DOHH2 (cell line): ENCODE measurements at regions not wholly inside any gene's neighbourhood (a gene's known extent, or its start where the extent isn't known, plus 50 kb on each side); places are given as distances from the start of the nearest gene placed in this dataset.

Experiments
- H3F3A ChIP-seq: fragments of 200-600 bp; sonication (generic), shearing (Covaris generic); 2 replicates; pipeline ENCODE4 v1.6.0; 2016; ENCODE audit warnings: antibody characterized with exemption, mild to moderate bottlenecking; ENCODE audit not compliant: control insufficient read depth, insufficient read depth
- H3K27ac ChIP-seq: fragments of 200-600 bp; sonication (generic); 2 replicates; pipeline ENCODE4 v1.5.1; 2014; ENCODE audit warnings: low read depth, mild to moderate bottlenecking, low read length, moderate library complexity
- H3K27me3 ChIP-seq: fragments of 200-600 bp; sonication (generic); 2 replicates; pipeline ENCODE4 v1.6.1; 2014; ENCODE audit warnings: mild to moderate bottlenecking, low read length, mixed read lengths; ENCODE audit not compliant: control insufficient read depth
- H3K36me3 ChIP-seq: fragments of 200-600 bp; sonication (generic); 2 replicates; pipeline ENCODE4 v1.6.1; 2014; ENCODE audit warnings: mild to moderate bottlenecking, low read length, moderate library complexity, mixed read lengths; ENCODE audit not compliant: control insufficient read depth
- H3K4me1 ChIP-seq: fragments of 200-600 bp; sonication (generic); 2 replicates; pipeline ENCODE4 v1.6.1; 2014; ENCODE audit warnings: mild to moderate bottlenecking, low read length, mixed read lengths; ENCODE audit not compliant: control insufficient read depth
- H3K4me2 ChIP-seq: fragments of 200-600 bp; sonication (generic); 2 replicates; pipeline ENCODE4 v1.6.0; 2014; ENCODE audit warnings: mild to moderate bottlenecking, low read length, moderate library complexity
- H3K4me3 ChIP-seq: fragments of 200-600 bp; sonication (generic); 2 replicates; pipeline ENCODE4 v1.5.1; 2014; ENCODE audit warnings: mild to moderate bottlenecking, low read length, mixed read lengths
- H3K79me2 ChIP-seq: fragments of 200-600 bp; sonication (generic); 2 replicates; pipeline ENCODE4 v1.6.1; 2014; ENCODE audit warnings: mild to moderate bottlenecking, low read length, mixed read lengths; ENCODE audit not compliant: control insufficient read depth
- H3K9me2 ChIP-seq: fragments of 200-600 bp; sonication (generic); replicated peaks from 2 replicates; pipeline ENCODE4 v1.6.1; 2014; ENCODE audit warnings: mild to moderate bottlenecking, low read length, mixed read lengths; ENCODE audit not compliant: control insufficient read depth
- H3K9me3 ChIP-seq: fragments of 200-600 bp; sonication (generic); 2 replicates; pipeline ENCODE4 v1.6.1; 2014; ENCODE audit warnings: antibody characterized with exemption, low read length, mixed read lengths; ENCODE audit not compliant: control insufficient read depth, insufficient read depth
- H4K20me1 ChIP-seq: fragments of 200-600 bp; sonication (generic); 2 replicates; pipeline ENCODE4 v1.6.0; 2014; ENCODE audit warnings: low read depth, mild to moderate bottlenecking, antibody characterized with exemption, low read length, moderate library complexity; ENCODE audit not compliant: control insufficient read depth, insufficient read depth
- EZH2phosphoT487 ChIP-seq: fragments of 200-600 bp; sonication (generic); IDR thresholded peaks from 2 replicates; pipeline ENCODE4 v1.6.1; 2017; ENCODE audit warnings: borderline replicate concordance, mild to moderate bottlenecking, antibody characterized with exemption, low read length, moderate library complexity, mixed read lengths
- TF ChIP-seq, protein P1 (sequence below): fragments of 200-600 bp; sonication (generic); IDR thresholded peaks from one replicate; pipeline ENCODE4 v1.5.1; 2014; ENCODE audit warnings: antibody characterized with exemption, mild to moderate bottlenecking, low read depth, low read length; ENCODE audit not compliant: poor library complexity, severe bottlenecking

DNA sequence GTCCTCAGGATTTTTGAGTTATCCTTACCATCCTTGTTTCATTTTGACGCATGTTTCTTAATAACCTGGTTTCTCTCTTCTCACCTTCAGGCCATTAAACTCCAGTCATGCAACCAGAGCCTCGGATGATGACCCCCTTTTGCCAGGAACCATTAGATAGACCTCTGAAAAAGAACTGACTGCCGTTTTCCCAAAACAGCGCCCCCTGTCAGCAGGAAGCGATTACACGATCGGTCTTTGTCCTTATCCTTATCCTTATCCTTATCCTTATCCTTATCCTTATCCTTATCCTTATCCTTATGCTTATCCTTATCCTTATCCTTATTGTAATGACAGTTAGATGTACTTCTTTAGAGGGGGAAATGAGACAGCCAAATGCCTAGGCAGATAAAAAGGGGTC lies 148.4 kb upstream of the ITM2A start:
- no peaks in the 10 kb centered on the region for H3K9me2 ChIP-seq
- H3K4me1 ChIP-seq, result no peaks in the 10 kb centered on the region
- H3K36me3 ChIP-seq, result no peaks in the 10 kb centered on the region
- no peaks in the 10 kb centered on the region for H3K27me3 ChIP-seq
- H3K9me3 ChIP-seq, result no peaks in the 10 kb centered on the region
- H3F3A ChIP-seq, result no peaks in the 10 kb centered on the region
- H4K20me1 ChIP-seq, result no peaks in the 10 kb centered on the region
- H3K4me3 ChIP-seq, result no peak overlapping the region
- no peak overlapping the region for H3K27ac ChIP-seq
- H3K79me2 ChIP-seq, result no peaks in the 10 kb centered on the region
- H3K4me2 ChIP-seq, result no peak overlapping the region
- TF ChIP-seq, protein P1, sequence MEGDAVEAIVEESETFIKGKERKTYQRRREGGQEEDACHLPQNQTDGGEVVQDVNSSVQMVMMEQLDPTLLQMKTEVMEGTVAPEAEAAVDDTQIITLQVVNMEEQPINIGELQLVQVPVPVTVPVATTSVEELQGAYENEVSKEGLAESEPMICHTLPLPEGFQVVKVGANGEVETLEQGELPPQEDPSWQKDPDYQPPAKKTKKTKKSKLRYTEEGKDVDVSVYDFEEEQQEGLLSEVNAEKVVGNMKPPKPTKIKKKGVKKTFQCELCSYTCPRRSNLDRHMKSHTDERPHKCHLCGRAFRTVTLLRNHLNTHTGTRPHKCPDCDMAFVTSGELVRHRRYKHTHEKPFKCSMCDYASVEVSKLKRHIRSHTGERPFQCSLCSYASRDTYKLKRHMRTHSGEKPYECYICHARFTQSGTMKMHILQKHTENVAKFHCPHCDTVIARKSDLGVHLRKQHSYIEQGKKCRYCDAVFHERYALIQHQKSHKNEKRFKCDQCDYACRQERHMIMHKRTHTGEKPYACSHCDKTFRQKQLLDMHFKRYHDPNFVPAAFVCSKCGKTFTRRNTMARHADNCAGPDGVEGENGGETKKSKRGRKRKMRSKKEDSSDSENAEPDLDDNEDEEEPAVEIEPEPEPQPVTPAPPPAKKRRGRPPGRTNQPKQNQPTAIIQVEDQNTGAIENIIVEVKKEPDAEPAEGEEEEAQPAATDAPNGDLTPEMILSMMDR, result no peak
- no peak for TF ChIP-seq EZH2phosphoT487

DNA sequence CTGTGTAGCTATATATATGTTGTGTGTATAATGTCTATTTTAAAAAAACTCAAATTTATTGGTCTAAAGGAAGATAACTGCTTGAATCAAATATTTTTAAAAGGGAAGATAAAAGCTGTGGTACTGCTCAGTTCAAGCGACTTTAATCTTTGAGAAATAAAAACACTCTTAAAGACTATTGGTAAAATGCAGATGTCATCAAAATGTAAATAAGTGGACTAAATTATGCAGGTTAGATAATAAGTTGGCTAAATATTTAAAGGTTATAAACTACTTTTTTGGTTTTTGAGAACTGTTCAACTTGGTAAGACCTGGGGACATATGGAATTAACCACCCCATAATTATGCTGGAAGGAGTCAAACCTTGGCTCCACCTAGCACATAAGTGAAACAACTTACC lies 144.7 kb upstream of the ITM2A start:
- Histone ChIP-seq H3K79me2 (no peaks in the 10 kb centered on the region), H3K27me3 (no peaks in the 10 kb centered on the region), H3K4me2 (no peak overlapping the region), H4K20me1 (no peaks in the 10 kb centered on the region), H3K9me3 (no peaks in the 10 kb centered on the region), H3F3A (no peaks in the 10 kb centered on the region), H3K4me3 (no peak overlapping the region), H3K9me2 (no peaks in the 10 kb centered on the region), H3K27ac (no peak overlapping the region), H3K36me3 (no peaks in the 10 kb centered on the region), H3K4me1 (no peaks in the 10 kb centered on the region)
- TF ChIP-seq, protein P1, result no peak
- no peak for TF ChIP-seq EZH2phosphoT487

DNA sequence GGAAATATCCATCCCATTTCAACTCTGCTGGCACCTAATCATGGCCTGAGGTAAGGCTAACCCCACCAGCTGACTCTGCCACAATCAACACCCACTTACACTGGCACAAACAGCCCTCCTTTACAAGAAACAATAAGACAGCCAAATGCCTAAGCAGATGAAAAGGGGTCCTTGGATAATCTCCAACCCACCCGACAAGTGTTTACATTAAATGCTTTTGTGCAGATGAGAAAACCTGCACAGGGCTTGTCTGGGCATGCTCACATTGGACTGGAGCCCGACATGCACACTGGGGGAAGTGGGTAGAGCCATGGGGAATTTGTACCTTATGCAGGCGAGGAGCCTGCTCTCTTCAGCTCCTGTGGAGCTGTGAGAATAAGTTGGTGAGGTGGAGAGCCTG lies 138.9 kb upstream of the ITM2A start:
- Histone ChIP-seq H3K79me2 (no peaks in the 10 kb centered on the region), H3K9me3 (no peaks in the 10 kb centered on the region), H4K20me1 (no peaks in the 10 kb centered on the region), H3K4me2 (no peak overlapping the region), H3K9me2 (no peaks in the 10 kb centered on the region), H3K4me1 (no peaks in the 10 kb centered on the region), H3K27me3 (no peaks in the 10 kb centered on the region), H3K27ac (no peak overlapping the region), H3F3A (no peaks in the 10 kb centered on the region), H3K4me3 (no peak overlapping the region), H3K36me3 (no peaks in the 10 kb centered on the region)
- TF ChIP-seq, protein P1, result no peak
- no peak for TF ChIP-seq EZH2phosphoT487

DNA sequence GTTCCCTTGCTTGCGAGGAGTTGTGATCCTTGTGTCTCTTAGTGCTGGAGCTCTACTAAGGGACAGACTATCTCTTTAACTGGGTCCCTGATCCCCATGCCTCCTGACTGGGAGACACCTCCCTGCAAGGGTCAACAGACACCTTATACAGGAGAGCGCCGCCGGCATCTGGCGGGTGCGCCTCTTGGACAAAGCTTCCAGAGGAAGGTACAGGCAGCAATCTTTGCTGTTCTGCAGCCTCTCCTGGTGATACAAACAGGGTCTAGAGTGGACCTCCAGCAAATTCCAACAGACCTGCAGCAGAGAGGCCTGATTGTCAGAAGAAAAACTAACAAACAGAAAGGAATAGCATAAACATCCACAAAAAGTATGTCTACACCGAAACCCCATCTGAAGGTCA lies 115.6 kb upstream of the ITM2A start:
- H3K27me3 ChIP-seq, result no peaks in the 10 kb centered on the region
- no peaks in the 10 kb centered on the region for H3F3A ChIP-seq
- no peaks in the 10 kb centered on the region for H3K4me1 ChIP-seq
- H4K20me1 ChIP-seq, result no peaks in the 10 kb centered on the region
- H3K4me2 ChIP-seq, result no peak overlapping the region
- H3K9me2 ChIP-seq, result no peaks in the 10 kb centered on the region
- no peaks in the 10 kb centered on the region for H3K36me3 ChIP-seq
- no peaks in the 10 kb centered on the region for H3K9me3 ChIP-seq
- no peak for TF ChIP-seq EZH2phosphoT487
- TF ChIP-seq, protein P1, result no peak
- no peak overlapping the region for H3K27ac ChIP-seq
- H3K4me3 ChIP-seq, result no peak overlapping the region
- H3K79me2 ChIP-seq, result no peaks in the 10 kb centered on the region
